GM23248 (cell line): ENCODE measurements at regions not wholly inside any gene's neighbourhood (a gene's known extent, or its start where the extent isn't known, plus 50 kb on each side); places are given as distances from the start of the nearest gene placed in this dataset.

Source experiments
- DNase-seq: peaks from one replicate; pipeline ENCODE4 v3.0.0-alpha.2; 2015
- H2AFZ ChIP-seq: fragments of 200-600 bp; sonication (generic); 2 replicates; pipeline ENCODE4 v1.6.1; 2016; ENCODE audit warnings: antibody characterized with exemption
- H3F3A ChIP-seq: fragments of 200-600 bp; sonication (generic); 2 replicates; pipeline ENCODE4 v1.6.1; 2016; ENCODE audit warnings: mild to moderate bottlenecking, antibody characterized with exemption, mixed run types; ENCODE audit not compliant: insufficient read depth
- H3K27ac ChIP-seq: fragments of 200-600 bp; sonication (generic); 2 replicates; pipeline ENCODE4 v1.5.1; 2016; ENCODE audit warnings: mild to moderate bottlenecking
- H3K27me3 ChIP-seq: fragments of 200-600 bp; sonication (generic); replicated peaks from 2 replicates; pipeline ENCODE4 v1.6.1; 2016; ENCODE audit warnings: mild to moderate bottlenecking; ENCODE audit not compliant: insufficient read depth
- H3K36me3 ChIP-seq: fragments of 200-600 bp; sonication (generic); 2 replicates; pipeline ENCODE4 v1.6.1; 2016; ENCODE audit warnings: low read depth, mild to moderate bottlenecking
- H3K4me1 ChIP-seq: fragments of 200-600 bp; sonication (generic); 2 replicates; pipeline ENCODE4 v1.6.1; 2016; ENCODE audit warnings: mild to moderate bottlenecking; ENCODE audit not compliant: insufficient read depth
- H3K4me2 ChIP-seq: fragments of 200-600 bp; sonication (generic); one replicate; pipeline ENCODE4 v1.6.1; 2016; ENCODE audit warnings: mild to moderate bottlenecking; ENCODE audit not compliant: unreplicated experiment
- H3K4me3 ChIP-seq: fragments of 200-600 bp; sonication (generic); 2 replicates; pipeline ENCODE4 v1.5.1; 2016; ENCODE audit warnings: mild to moderate bottlenecking
- H3K79me2 ChIP-seq: fragments of 200-600 bp; sonication (generic); 2 replicates; pipeline ENCODE4 v1.6.1; 2016; ENCODE audit warnings: mild to moderate bottlenecking; ENCODE audit not compliant: insufficient read depth
- H3K9ac ChIP-seq: fragments of 200-600 bp; sonication (generic); 2 replicates; pipeline ENCODE4 v1.6.1; 2016; ENCODE audit warnings: mild to moderate bottlenecking
- H3K9me2 ChIP-seq: fragments of 200-600 bp; sonication (generic); 2 replicates; pipeline ENCODE4 v1.6.1; 2016; ENCODE audit warnings: mixed run types, mild to moderate bottlenecking, moderate library complexity; ENCODE audit not compliant: insufficient read depth
- H3K9me3 ChIP-seq: fragments of 200-600 bp; sonication (generic); one replicate; pipeline ENCODE4 v1.6.1; 2017; ENCODE audit warnings: low read depth
- H4K20me1 ChIP-seq: fragments of 200-600 bp; sonication (generic); 2 replicates; pipeline ENCODE4 v1.6.0; 2016; ENCODE audit not compliant: insufficient read depth
- EZH2 ChIP-seq: fragments of 200-600 bp; sonication (generic); IDR thresholded peaks from 2 replicates; pipeline ENCODE4 v1.6.1; 2018; ENCODE audit warnings: antibody characterized with exemption, mild to moderate bottlenecking; ENCODE audit not compliant: insufficient read depth, poor library complexity, severe bottlenecking
- EZH2phosphoT487 ChIP-seq: fragments of 200-600 bp; sonication (generic); IDR thresholded peaks from 2 replicates; pipeline ENCODE4 v1.6.1; 2018; ENCODE audit warnings: antibody characterized with exemption, moderate library complexity, mild to moderate bottlenecking, low read depth; ENCODE audit not compliant: insufficient read depth
- WGBS, 2 experiments: methylation state at CpG; one replicate each; pipeline ENCODE4 v1.1.6; 2015 to 2017; ENCODE audit warnings: low lambda C conversion rate in 2 of 2, low coverage in 1 of 2; ENCODE audit errors: missing lambda C conversion rate in 2 of 2; 5-methylcytosine and 5-hydroxymethylcytosine counted together
- in situ Hi-C: fragments of 300-500 bp; cut with MboI; formaldehyde crosslinking; loops from 2 replicates; pipeline ENCODE4 v1.15.0; 2020

GRCh38 chr1:58909914-58910681 is 126.3 kb upstream of the JUN start:
- no peak overlapping the region for H3K4me3 ChIP-seq
- DNase-seq, result no peak
- H3K36me3 ChIP-seq, result no peaks in the 10 kb centered on the region
- H3K27me3 ChIP-seq, result no peaks in the 10 kb centered on the region
- H3K27ac ChIP-seq, result peak overlapping the region; percentile 52
- H3K79me2 ChIP-seq, result no peaks in the 10 kb centered on the region
- H3K4me2 ChIP-seq, result peak overlapping the region; percentile 65
- peaks cover 27% of the 10 kb centered on the region for H3F3A ChIP-seq
- TF ChIP-seq EZH2phosphoT487, result no peak
- no peak for TF ChIP-seq EZH2
- 98% methylated on average over 3 of the region's 3 CpGs for WGBS, 2 experiments
- no peaks in the 10 kb centered on the region for H3K9me2 ChIP-seq
- H2AFZ ChIP-seq, result no peak overlapping the region
- peaks cover 25% of the 10 kb centered on the region for H3K4me1 ChIP-seq
- in situ Hi-C loops, result no loop called here
- no peak overlapping the region for H3K9ac ChIP-seq
- no peaks in the 10 kb centered on the region for H3K9me3 ChIP-seq
- H4K20me1 ChIP-seq, result no peaks in the 10 kb centered on the region

GRCh38 chr1:58911841-58912499 is 128.1 kb upstream of the JUN start:
- TF ChIP-seq EZH2, result no peak
- no peak for TF ChIP-seq EZH2phosphoT487
- 98 to 99% methylated on average over 7 of the region's 7 CpGs for WGBS, 2 experiments
- Histone ChIP-seq H3K9me3 (no peaks in the 10 kb centered on the region), H3K36me3 (no peaks in the 10 kb centered on the region), H3K4me2 (no peak overlapping the region), H2AFZ (no peak overlapping the region), H3K79me2 (no peaks in the 10 kb centered on the region), H4K20me1 (no peaks in the 10 kb centered on the region), H3K4me1 (peaks cover 25% of the 10 kb centered on the region), H3K4me3 (no peak overlapping the region), H3K27me3 (no peaks in the 10 kb centered on the region), H3K9me2 (no peaks in the 10 kb centered on the region), H3F3A (peaks cover 27% of the 10 kb centered on the region), H3K27ac (no peak overlapping the region), H3K9ac (no peak overlapping the region)
- no peak for DNase-seq
- in situ Hi-C loops, result no loop called here

- in situ Hi-C loops, result no loop called here
Observed at GRCh38 chr1:58914925-58915324, 131.1 kb upstream of the JUN start.

GRCh38 chr1:58917436-58917835 is 133.6 kb upstream of the JUN start:
- Histone ChIP-seq H3K79me2 (no peaks in the 10 kb centered on the region), H3K4me2 (no peak overlapping the region), H3K36me3 (no peaks in the 10 kb centered on the region), H3K4me3 (no peak overlapping the region), H3K27ac (no peak overlapping the region), H4K20me1 (no peaks in the 10 kb centered on the region), H3K27me3 (no peaks in the 10 kb centered on the region), H2AFZ (no peak overlapping the region), H3K9ac (no peak overlapping the region), H3K9me2 (no peaks in the 10 kb centered on the region), H3K9me3 (no peaks in the 10 kb centered on the region), H3F3A (no peaks in the 10 kb centered on the region), H3K4me1 (no peaks in the 10 kb centered on the region)
- DNase-seq, result no peak
- TF ChIP-seq EZH2 (no peak), EZH2phosphoT487 (no peak)
- in situ Hi-C loops, result no loop called here
- 73% methylated on average over 4 of the region's 4 CpGs for WGBS, 2 experiments

More at GRCh38 chr1:58914925-58915324, 131.1 kb upstream of the JUN start:
- DNase-seq, result no peak
- no peaks in the 10 kb centered on the region for H3K9me2 ChIP-seq
- H3K9me3 ChIP-seq, result no peaks in the 10 kb centered on the region
- H3K4me2 ChIP-seq, result no peak overlapping the region
- TF ChIP-seq EZH2phosphoT487 (no peak), EZH2 (no peak)
- H3K9ac ChIP-seq, result no peak overlapping the region
- no peak overlapping the region for H3K27ac ChIP-seq
- peaks cover 4% of the 10 kb centered on the region for H3F3A ChIP-seq
- no peak overlapping the region for H3K4me3 ChIP-seq
- no peaks in the 10 kb centered on the region for H3K27me3 ChIP-seq
- H4K20me1 ChIP-seq, result no peaks in the 10 kb centered on the region
- H3K4me1 ChIP-seq, result peaks cover 2% of the 10 kb centered on the region
- H3K79me2 ChIP-seq, result no peaks in the 10 kb centered on the region
- no peaks in the 10 kb centered on the region for H3K36me3 ChIP-seq
- H2AFZ ChIP-seq, result no peak overlapping the region
